Keratinocyte (primary cell): ENCODE measurements at regions not wholly inside any gene's neighbourhood (a gene's known extent, or its start where the extent isn't known, plus 50 kb on each side); places are given as distances from the start of the nearest gene placed in this dataset.

Experiments used
- DNase-seq: peaks from one replicate; pipeline ENCODE4 v3.0.0-alpha.2; 2011; ENCODE audit warnings: low read depth, missing footprints, low spot score
- FAIRE-seq: peaks from 2 replicates; lab custom pipeline; 2011; peaks lifted over from hg19 to GRCh38; lab: Jason Lieb, UNC
- H2AFZ ChIP-seq: 2 replicates; pipeline ENCODE4 v1.6.0; 2012; ENCODE audit warnings: low read length, control low read depth, inconsistent platforms; ENCODE audit not compliant: control insufficient read depth
- H3K27ac ChIP-seq: 2 replicates; pipeline ENCODE4 v1.5.1; 2011; ENCODE audit warnings: low read length; ENCODE audit not compliant: control insufficient read depth, insufficient read depth
- H3K27me3 ChIP-seq: 3 replicates; pipeline ENCODE4 v1.6.0; 2011; ENCODE audit warnings: low read length; ENCODE audit not compliant: control insufficient read depth, insufficient read depth; ENCODE audit errors: extremely low read depth
- H3K36me3 ChIP-seq, 2 experiments: 2 replicates in 1 of 2; 3 replicates in 1 of 2; pipeline ENCODE4 v1.5.1; 2011; ENCODE audit warnings: low read length in 2 of 2, mild to moderate bottlenecking in 1 of 2; ENCODE audit not compliant: control insufficient read depth in 2 of 2, insufficient read depth in 2 of 2; ENCODE audit errors: extremely low read depth in 1 of 2
- H3K4me1 ChIP-seq: 3 replicates; pipeline ENCODE4 v1.5.1; 2011; ENCODE audit warnings: low read length; ENCODE audit not compliant: control insufficient read depth, insufficient read depth; ENCODE audit errors: extremely low read depth
- H3K4me2 ChIP-seq: 3 replicates; pipeline ENCODE4 v1.6.0; 2011; ENCODE audit warnings: low read depth, low read length; ENCODE audit not compliant: control insufficient read depth, insufficient read depth; ENCODE audit errors: extremely low read depth
- H3K4me3 ChIP-seq, 3 experiments: fragments of 200-600 bp in 1 of 3; sonication (generic) in 1 of 3; 2 replicates in 2 of 3; 3 replicates in 1 of 3; pipeline ENCODE4 v1.5.1; 2011 to 2016; ENCODE audit warnings: low read length in 3 of 3, mild to moderate bottlenecking in 3 of 3, control low read depth in 2 of 3, inconsistent platforms in 1 of 3, low read depth in 1 of 3, mixed read lengths in 1 of 3, mixed run types in 1 of 3, moderate library complexity in 1 of 3; ENCODE audit not compliant: control insufficient read depth in 2 of 3, insufficient read depth in 2 of 3; ENCODE audit errors: extremely low read depth in 1 of 3
- H3K79me2 ChIP-seq: 2 replicates; pipeline ENCODE4 v1.6.0; 2012; ENCODE audit warnings: low read length; ENCODE audit not compliant: control insufficient read depth, insufficient read depth
- H3K9ac ChIP-seq: 3 replicates; pipeline ENCODE4 v1.6.0; 2011; ENCODE audit warnings: low read length; ENCODE audit not compliant: control insufficient read depth, insufficient read depth; ENCODE audit errors: extremely low read depth
- H3K9me1 ChIP-seq: 3 replicates; pipeline ENCODE4 v1.6.0; 2011; ENCODE audit warnings: low read length; ENCODE audit not compliant: control insufficient read depth, insufficient read depth; ENCODE audit errors: extremely low read depth
- H3K9me3 ChIP-seq: 2 replicates; pipeline ENCODE4 v1.5.1; 2012; ENCODE audit warnings: low read depth, low read length; ENCODE audit not compliant: control insufficient read depth
- H4K20me1 ChIP-seq: 3 replicates; pipeline ENCODE4 v1.6.0; 2011; ENCODE audit warnings: low read length; ENCODE audit not compliant: control insufficient read depth, insufficient read depth; ENCODE audit errors: extremely low read depth
- EZH2 ChIP-seq: IDR thresholded peaks from one replicate; pipeline ENCODE4 v1.6.1; 2012; ENCODE audit warnings: inconsistent platforms, mild to moderate bottlenecking, low read length, moderate library complexity
- dilution Hi-C: fragments of 300-500 bp; cut with MboI; formaldehyde crosslinking; loops from one replicate; pipeline ENCODE4 v1.7.0; 2020; ENCODE audit warnings: low sequenced_read_pairs; ENCODE audit not compliant: extremely low pct_ligation_motif_present
- TF ChIP-seq, protein P1 (sequence below), 3 experiments: IDR thresholded peaks in 1 of 3; conservative IDR thresholded peaks in 1 of 3; optimal IDR thresholded peaks in 1 of 3; 2 replicates in 2 of 3; 3 replicates in 1 of 3; pipeline versions ENCODE3 to v1.5.1; 2011; ENCODE audit warnings: low read length in 3 of 3, mild to moderate bottlenecking in 3 of 3, moderate library complexity in 2 of 3, control low read depth in 1 of 3, inconsistent platforms in 1 of 3; ENCODE audit not compliant: insufficient read depth in 2 of 3; ENCODE audit errors: extremely low read depth in 1 of 3

DNA sequence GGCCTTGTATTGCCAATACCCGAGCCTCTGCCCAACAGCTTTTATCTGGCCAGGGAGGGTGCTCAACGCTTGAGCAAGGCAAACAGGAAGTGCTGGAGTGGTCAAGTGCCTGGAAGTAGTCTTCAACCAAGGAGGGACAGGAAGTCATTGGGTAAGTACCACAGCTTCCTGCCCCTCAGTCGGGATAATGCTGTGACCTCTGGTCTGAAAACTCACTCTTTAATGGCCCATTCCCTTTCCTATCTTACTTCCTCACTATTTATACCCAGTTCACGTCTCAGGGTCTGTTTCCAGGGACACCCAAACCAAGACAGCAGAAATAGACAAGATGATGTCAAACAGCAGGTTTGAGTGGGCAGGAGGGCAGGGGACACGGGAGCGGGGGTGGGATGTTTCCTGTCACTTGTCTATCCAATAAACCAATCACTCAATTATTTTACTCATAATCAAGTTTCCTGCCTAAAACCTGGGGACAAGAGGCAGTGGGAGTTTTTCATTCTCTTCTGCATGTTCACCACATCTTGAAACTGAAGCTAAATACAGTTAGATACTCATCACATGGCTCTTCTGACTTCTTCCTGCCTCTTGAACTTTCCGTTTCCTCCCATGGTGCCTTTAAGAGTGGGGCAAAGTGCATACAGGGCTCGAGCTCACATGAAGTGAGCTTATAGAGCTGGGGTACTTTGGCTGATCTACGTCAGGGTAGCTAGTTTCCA, 68.9 kb upstream of the CAB39 start:
- Histone ChIP-seq H3K4me3 (no peak overlapping the region), H3K27ac (no peak overlapping the region), H2AFZ (no peak overlapping the region), H3K9me1 (no peaks in the 10 kb centered on the region), H3K79me2 (no peaks in the 10 kb centered on the region), H3K36me3 (no peaks in the 10 kb centered on the region), H4K20me1 (no peaks in the 10 kb centered on the region), H3K27me3 (no peaks in the 10 kb centered on the region), H3K9me3 (no peaks in the 10 kb centered on the region), H3K4me2 (no peak overlapping the region), H3K9ac (no peak overlapping the region), H3K4me1 (peaks cover 3% of the 10 kb centered on the region)
- dilution Hi-C loops = no loop called here
- FAIRE-seq (no peak), DNase-seq (no peak)
- TF ChIP-seq, protein P1, sequence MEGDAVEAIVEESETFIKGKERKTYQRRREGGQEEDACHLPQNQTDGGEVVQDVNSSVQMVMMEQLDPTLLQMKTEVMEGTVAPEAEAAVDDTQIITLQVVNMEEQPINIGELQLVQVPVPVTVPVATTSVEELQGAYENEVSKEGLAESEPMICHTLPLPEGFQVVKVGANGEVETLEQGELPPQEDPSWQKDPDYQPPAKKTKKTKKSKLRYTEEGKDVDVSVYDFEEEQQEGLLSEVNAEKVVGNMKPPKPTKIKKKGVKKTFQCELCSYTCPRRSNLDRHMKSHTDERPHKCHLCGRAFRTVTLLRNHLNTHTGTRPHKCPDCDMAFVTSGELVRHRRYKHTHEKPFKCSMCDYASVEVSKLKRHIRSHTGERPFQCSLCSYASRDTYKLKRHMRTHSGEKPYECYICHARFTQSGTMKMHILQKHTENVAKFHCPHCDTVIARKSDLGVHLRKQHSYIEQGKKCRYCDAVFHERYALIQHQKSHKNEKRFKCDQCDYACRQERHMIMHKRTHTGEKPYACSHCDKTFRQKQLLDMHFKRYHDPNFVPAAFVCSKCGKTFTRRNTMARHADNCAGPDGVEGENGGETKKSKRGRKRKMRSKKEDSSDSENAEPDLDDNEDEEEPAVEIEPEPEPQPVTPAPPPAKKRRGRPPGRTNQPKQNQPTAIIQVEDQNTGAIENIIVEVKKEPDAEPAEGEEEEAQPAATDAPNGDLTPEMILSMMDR (optimal IDR thresholded peaks at IDR 0.05 in 1 of 3, IDR thresholded peaks at IDR 0.05 in 1 of 3, conservative IDR thresholded peaks at IDR 0.05 in 1 of 3; ENCODE audit: extremely low read depth in 1 of 3, insufficient read depth in 2 of 3, low read length in 3 of 3) = no peak
- TF ChIP-seq EZH2 = no peak

DNA sequence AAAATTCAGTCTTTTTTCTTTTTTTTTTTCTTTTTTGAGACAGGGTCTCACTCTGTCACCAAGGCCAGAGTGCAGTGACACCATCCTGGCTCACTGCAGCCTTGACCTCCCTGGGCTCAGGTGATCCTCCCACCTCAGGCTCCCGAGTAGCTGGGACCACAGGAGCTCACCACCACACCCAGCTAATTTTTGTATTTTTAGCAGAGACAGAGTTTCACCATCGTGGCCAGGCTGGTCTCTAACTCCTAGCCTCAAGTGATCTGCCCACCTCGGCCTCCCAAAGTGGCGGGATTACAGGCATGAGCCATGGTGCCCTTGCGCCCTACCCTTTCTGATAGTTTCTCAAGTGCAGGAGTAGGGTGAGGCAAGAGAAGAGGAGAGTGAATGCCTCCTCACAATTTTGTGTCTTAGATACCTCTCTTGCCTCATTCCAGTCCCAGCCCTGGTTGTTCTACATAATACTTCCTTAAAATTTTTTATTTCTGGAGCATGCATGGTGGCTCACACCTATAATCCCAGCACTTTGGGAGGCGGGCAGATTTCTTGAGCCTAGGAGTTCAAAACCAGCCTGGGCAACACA, 68.2 kb upstream of the CAB39 start:
- Histone ChIP-seq H3K27me3 (no peaks in the 10 kb centered on the region), H2AFZ (no peak overlapping the region), H3K4me2 (no peak overlapping the region), H3K36me3 (no peaks in the 10 kb centered on the region), H3K9me3 (no peaks in the 10 kb centered on the region), H3K9me1 (no peaks in the 10 kb centered on the region), H3K79me2 (no peaks in the 10 kb centered on the region), H3K4me3 (no peak overlapping the region), H4K20me1 (no peaks in the 10 kb centered on the region), H3K4me1 (peaks cover 3% of the 10 kb centered on the region), H3K27ac (no peak overlapping the region), H3K9ac (no peak overlapping the region)
- no peak for DNase-seq
- FAIRE-seq = no peak
- dilution Hi-C loops = no loop called here
- TF ChIP-seq, protein P1 (optimal IDR thresholded peaks at IDR 0.05 in 1 of 3, IDR thresholded peaks at IDR 0.05 in 1 of 3, conservative IDR thresholded peaks at IDR 0.05 in 1 of 3; ENCODE audit: extremely low read depth in 1 of 3, insufficient read depth in 2 of 3, low read length in 3 of 3) = no peak
- TF ChIP-seq EZH2 = no peak
